Daoy (cell line): ENCODE measurements at regions not wholly inside any gene's neighbourhood (a gene's known extent, or its start where the extent isn't known, plus 50 kb on each side); places are given as distances from the start of the nearest gene placed in this dataset.
"Not testable (repeated sequence)": the region's sequence is repeated elsewhere in the genome, so short reads cannot be mapped to it uniquely, and the experiment has no call there.

ENCODE experiments used
- DNase-seq: peaks from one replicate; pipeline ENCODE4 v3.0.0-alpha.2; 2015; ENCODE audit warnings: low read depth

DNA sequence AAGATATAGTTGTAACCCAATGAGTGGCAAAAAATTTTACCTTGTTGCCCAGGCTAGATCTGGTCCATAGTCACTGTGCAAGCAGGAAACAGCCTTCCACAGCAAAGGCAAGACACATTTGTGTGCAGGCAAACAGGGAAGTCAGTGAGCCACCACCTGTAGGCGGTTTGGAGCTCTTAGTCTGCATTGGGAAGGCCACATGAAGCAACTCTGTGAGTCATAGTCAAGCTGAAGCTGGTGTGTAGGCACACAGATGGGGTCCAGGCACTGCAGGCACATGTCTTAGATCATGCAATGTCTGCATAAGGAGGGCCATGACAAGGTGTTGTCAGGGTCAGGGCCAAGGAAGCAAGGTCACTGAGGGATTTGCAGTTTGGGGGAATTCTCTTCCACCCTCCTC is 543.2 kb upstream of the EPHA7 start:
- DNase-seq: no peak

DNA sequence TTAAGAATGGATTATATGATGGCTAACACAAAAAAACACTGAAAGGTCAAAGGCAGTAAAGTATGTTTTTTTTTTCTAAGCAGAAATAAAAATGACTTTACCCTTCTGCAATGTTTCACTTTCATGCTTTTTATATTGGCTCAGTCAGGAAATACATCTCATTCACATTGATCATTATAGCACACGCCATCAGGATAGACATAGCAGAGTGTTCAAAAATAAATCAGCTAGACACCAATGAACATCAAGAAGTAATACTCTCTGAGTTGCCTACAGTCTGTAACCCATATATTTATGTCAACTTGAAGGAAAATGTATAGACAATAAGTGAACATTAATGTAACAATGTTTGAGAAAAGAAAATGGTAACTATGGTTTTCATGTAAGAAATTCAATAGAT is 535.2 kb upstream of the EPHA7 start:
- DNase-seq: no peak

GRCh38 chr6:93943661-93944060 is 524.3 kb upstream of the EPHA7 start:
- no peak for DNase-seq

GRCh38 chr6:93940381-93940780 is 521.0 kb upstream of the EPHA7 start:
- no peak for DNase-seq

GRCh38 chr6:93932175-93932574 is 512.8 kb upstream of the EPHA7 start:
- DNase-seq: no peak

DNA sequence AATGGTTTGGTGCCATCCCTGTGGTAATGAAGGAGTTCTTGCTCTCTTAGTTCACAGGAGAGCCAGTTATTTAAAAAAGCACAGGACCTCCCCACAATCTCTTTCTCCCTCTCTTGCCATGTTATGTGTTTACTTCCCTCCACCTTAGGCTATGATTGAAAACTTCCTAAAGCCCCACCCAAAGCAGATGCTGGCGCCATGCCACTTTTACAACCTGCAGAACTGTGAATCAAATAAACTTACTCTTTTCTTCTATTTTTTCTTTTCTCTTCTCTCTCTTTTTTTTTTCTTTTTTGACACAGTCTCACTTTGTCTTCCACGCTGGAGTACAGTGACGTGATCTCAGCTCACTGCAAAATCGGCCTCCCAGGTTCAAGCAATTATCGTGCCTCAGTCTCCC is 508.4 kb upstream of the EPHA7 start:
- no peak for DNase-seq

GRCh38 chr6:93919365-93919764 is 500.0 kb upstream of the EPHA7 start:
- no peak for DNase-seq

GRCh38 chr6:93918258-93918657 is 498.9 kb upstream of the EPHA7 start:
- DNase-seq: no peak

DNA sequence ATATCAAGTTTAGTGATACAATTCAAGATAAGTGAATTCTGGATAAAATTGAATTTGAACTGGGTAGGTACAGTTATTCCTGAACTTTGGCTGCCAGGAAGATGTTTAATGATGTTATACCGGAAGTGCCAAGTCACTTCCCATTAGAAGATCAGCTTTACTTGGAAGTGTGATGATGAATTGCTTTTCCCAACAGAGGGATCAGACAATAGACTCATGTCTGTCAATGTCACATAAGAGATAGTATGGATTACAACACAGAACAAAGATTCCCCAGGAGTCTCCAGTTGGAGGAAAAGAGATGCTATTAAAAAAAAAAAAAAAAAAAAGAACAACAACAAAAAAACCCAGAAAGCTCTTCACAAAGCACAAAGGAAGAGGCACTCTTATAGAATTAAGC is 497.9 kb upstream of the EPHA7 start:
- DNase-seq: no peak

DNA sequence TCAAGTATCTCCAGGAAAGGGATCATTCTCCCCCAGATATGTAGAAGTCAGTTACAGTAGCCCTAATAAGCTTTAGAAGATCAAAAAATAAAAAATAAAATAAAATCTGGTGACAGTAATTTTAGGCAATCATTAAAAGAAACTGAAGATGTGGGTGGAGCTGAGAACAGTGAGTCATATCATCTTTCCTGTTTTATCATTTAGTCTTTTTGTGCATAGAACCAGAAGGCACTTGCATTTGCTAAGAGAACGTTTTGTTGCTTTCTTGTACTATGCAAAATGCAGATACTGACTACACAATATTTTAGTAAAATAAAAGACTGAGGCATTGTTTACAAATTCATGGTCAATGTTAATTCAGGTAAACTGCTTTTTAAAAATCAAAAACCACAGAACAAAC is 497.4 kb upstream of the EPHA7 start:
- DNase-seq: no peak

DNA sequence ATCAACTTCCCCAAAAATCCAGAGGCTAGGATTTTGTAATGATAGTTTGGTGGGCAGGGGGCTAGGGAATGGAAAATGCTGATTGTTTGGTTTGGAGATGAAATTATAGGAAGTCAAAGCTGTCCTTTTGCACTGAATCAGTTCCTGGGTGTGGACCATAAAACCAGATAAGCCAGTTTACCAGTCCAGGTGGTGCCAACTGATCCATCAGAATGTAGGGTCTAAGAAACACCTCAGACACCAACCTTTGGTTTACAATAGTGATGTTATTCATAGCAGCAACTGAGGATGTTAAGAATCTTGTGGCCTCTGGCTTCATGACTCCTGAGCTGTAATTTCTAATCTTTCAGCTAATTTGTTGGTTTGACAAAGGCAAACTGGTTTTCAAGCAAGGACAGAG is 496.6 kb upstream of the EPHA7 start:
- DNase-seq: no peak

- DNase-seq: no peak
Measured at GRCh38 chr6:93902517-93902916, 483.2 kb upstream of the EPHA7 start.

DNA sequence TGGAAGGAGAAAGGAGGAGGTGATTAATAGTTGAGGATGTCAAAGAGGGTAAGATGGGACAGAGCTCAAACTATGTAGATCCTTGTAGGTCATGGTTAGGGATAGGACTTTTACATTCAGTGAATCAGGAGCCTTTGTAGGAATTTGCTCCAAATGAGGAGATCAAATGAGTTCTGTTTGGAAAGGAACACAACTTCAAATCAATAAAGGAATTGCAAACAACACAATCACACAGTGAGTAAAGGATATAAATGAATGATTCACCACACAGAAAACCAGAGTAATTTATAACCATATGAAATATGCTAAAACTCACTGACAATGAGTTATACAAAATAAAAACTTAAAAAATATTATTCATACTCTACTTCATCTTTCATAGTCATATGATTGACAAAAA is 480.8 kb upstream of the EPHA7 start:
- no peak for DNase-seq

- DNase-seq: no peak
Measured at GRCh38 chr6:93896081-93896480, 476.7 kb upstream of the EPHA7 start.

- DNase-seq: no peak
Measured at GRCh38 chr6:93894521-93894920, 475.2 kb upstream of the EPHA7 start.

GRCh38 chr6:93889713-93890112 is 470.4 kb upstream of the EPHA7 start:
- no peak for DNase-seq

DNA sequence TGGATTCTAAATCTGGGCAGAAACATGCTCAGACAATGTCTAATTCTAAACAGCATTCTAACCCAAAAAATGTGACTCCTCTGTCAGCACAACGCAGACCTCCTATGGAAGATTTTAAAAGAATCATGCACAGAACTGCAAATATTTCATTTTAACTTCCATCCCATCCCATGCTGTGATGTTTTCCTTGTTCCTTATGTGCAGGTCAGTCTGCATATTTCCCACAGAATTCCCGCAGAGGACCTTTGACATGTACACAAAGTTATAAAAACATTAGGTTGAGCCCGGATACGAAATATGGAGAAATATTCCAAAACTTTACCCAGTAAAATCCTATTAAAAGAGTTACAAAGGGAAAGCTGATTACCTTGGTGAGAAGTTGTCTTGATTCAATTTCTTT is 467.1 kb upstream of the EPHA7 start:
- no peak for DNase-seq

DNA sequence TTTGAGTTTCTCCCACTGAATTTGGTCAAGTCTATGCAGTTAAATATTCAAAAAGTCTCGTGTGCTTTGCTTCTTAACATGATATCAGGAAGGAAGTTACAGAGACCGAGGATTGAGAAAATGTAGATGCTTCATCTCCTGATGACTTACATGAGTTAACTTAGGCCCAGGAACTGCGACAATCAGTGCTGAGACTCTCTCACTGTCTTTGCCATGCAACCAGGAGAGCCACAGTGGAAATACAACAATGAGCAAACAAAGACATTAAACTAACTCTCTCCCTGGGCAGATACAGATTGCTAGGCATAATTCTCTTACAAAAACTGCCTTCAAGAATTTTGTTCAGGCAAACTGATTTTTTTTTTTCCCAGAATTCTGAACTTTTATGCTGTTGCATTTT is 440.6 kb upstream of the EPHA7 start:
- no peak for DNase-seq

DNA sequence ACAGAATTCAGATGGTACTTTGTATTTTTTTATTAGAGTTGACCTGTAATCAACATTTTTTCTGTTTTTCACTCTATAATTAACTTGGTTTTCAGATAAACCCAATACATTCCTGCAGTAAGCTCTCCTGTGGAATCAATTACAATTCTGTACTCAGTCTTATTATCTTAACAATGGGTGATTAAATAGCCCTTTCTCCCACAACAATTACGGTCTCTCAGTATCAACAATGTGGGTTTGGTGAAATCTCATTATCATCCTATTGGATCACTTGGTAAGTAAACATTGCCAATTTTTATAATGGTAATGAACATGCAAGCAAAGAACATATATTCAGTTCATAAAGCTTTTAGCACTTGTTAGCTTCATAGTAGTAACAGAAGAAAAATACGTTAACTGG is 438.9 kb upstream of the EPHA7 start:
- DNase-seq: no peak

GRCh38 chr6:93849857-93850256 is 430.5 kb upstream of the EPHA7 start:
- no peak for DNase-seq

DNA sequence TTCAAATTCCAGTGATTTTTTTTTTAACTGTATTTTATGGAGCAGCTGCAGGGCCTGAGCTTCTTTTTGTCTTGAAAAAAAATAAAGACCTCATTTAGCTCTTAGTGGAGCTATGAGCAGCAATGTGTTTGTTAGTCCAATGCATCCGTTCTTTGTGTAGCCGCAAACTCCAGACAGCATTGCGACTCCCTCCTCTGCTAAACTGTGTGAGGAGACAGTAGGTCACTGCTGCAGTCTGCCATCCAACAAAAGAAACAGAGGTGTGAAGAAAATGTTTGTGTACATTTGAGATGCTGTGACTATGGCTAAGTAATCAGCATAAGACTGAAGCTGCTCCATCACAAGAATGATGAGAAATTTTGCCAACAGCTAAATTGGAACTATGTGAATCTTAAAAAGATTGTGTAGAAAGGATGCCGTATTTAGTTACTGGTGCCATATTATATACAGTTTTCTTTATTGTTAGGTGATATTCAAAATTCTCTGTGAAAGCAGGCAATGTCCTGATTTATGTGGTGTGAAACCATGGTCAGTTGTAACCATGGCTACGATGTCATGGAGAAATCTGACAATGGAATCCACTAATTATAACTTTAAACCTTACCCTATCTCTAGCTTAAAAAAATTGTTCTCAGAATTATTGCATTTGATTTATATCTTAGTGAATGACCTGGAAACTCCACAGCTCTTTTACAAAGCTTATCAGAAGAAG is 428.8 kb upstream of the EPHA7 start:
- DNase-seq: no peak

- DNase-seq: no peak
Measured at GRCh38 chr6:93842178-93842577, 422.8 kb upstream of the EPHA7 start.

DNA sequence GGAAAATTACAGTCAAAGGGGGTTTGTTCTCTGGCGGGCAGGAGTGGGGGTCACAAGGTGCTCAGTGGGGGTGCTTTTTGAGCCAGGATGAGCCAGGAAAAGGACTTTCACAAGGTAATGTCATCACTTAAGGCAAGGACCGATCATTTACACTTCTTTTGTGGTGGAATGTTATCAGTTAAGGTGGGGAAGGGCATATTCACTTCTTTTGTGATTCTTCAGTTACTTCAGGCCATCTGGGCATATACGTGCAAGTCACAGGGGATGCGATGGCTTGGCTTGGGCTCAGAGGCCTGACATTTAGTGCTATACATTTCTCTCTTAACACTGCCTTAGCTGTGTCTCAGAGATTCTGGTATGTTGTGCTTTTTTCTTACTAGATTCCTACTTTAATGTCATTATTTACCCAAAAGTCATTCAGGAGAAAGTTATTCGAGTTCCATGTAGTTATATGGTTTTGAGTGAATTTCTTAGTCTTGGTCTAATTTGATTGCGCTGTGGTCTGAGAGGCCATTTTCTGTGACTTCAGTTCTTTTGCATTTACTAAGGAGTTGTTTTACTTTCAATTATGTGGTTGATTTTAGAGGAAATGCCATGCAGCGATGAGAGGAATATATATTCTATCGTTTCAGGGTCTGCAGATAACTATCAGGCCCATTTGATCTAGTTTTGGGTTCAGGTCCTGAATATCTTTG is 416.2 kb upstream of the EPHA7 start:
- not testable (repeated sequence) for DNase-seq

DNA sequence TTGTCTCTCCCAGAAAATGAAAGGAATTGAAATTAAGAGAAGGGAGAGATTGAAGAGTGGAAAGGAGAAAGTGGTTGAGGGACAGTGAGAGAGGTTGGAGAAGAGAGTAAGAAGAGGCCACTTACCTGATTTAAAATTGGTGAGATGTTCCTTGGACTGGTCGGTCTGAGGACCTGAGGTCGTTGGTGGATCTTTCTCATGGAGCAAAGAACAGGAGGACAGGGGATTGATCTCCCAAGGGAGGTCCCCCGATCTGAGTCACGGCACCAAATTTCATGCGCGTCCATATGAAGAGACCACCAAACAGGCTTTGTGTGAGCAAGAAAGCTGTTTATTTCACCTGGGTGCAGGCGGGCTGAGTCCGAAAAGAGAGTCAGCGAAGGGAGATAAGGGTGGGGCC is 415.7 kb upstream of the EPHA7 start:
- not testable (repeated sequence) for DNase-seq
